H1 (cell line): ENCODE measurements at regions not wholly inside any gene's neighbourhood (a gene's known extent, or its start where the extent isn't known, plus 50 kb on each side); places are given as distances from the start of the nearest gene placed in this dataset.

Experiments used
- CTCF ChIA-PET: fragments of 300-600 bp; sonication (Branson Sonifier 250); formaldehyde crosslinking; loops from one replicate; lab custom pipeline; 2021; ENCODE audit not compliant: partially characterized antibody; lab: Charles Lee
- POLR2A ChIA-PET: fragments of 300-600 bp; sonication (Branson Sonifier 250); formaldehyde crosslinking; loops from one replicate; lab custom pipeline; 2021; ENCODE audit warnings: inconsistent platforms; ENCODE audit not compliant: partially characterized antibody; lab: Charles Lee
- DNase-seq, 2 experiments: peaks; one replicate each; pipeline versions ENCODE4 v3.0.0 to v3.0.0-alpha.2; 2010 to 2022; ENCODE audit warnings: low spot score in 2 of 2, low read depth in 1 of 2, mixed read lengths in 1 of 2
- FAIRE-seq: peaks from 2 replicates; lab custom pipeline; 2011; peaks lifted over from hg19 to GRCh38; lab: Jason Lieb, UNC
- H2AFZ ChIP-seq: 2 replicates; pipeline ENCODE4 v1.8.1; 2012; ENCODE audit warnings: low read length, inconsistent platforms
- H2AK5ac ChIP-seq: 2 replicates; pipeline ENCODE4 v1.6.1; 2013; ENCODE audit warnings: low read depth, low read length
- H2BK120ac ChIP-seq: replicated peaks from 2 replicates; pipeline ENCODE3; 2013; ENCODE audit warnings: low read depth, low read length, inconsistent platforms
- H2BK12ac ChIP-seq: 2 replicates; pipeline ENCODE4 v1.6.1; 2013; ENCODE audit warnings: low read depth, low read length
- H2BK15ac ChIP-seq: 2 replicates; pipeline ENCODE4 v1.6.1; 2013; ENCODE audit warnings: low read length
- H2BK20ac ChIP-seq: 2 replicates; pipeline ENCODE4 v1.6.1; 2013; ENCODE audit warnings: low read length
- H2BK5ac ChIP-seq: 2 replicates; pipeline ENCODE4 v1.6.1; 2013; ENCODE audit warnings: low read depth, low read length
- H3K14ac ChIP-seq: 2 replicates; pipeline ENCODE4 v1.6.1; 2013; ENCODE audit warnings: inconsistent platforms; ENCODE audit not compliant: insufficient read length
- H3K18ac ChIP-seq: 2 replicates; pipeline ENCODE4 v1.6.1; 2013; ENCODE audit warnings: low read length; ENCODE audit errors: extremely low read depth
- H3K23ac ChIP-seq: 2 replicates; pipeline ENCODE4 v1.6.1; 2013; ENCODE audit warnings: inconsistent platforms; ENCODE audit not compliant: insufficient read length
- H3K23me2 ChIP-seq: 2 replicates; pipeline ENCODE4 v1.6.1; 2013; ENCODE audit warnings: low read depth, low read length
- H3K27ac ChIP-seq: 2 replicates; pipeline ENCODE4 v1.6.1; 2011; ENCODE audit warnings: low read depth, low read length, inconsistent platforms
- H3K27me3 ChIP-seq, 4 experiments: replicated peaks in 1 of 4; 1 replicate in 1 of 4; 2 replicates in 3 of 4; pipeline versions ENCODE4 v1.6.1 to v1.8.1; 2011 to 2013; ENCODE audit warnings: low read length in 3 of 4, mild to moderate bottlenecking in 3 of 4, inconsistent platforms in 2 of 4, mixed read lengths in 2 of 4, moderate library complexity in 1 of 4; ENCODE audit not compliant: control insufficient read depth in 3 of 4, insufficient read depth in 3 of 4; ENCODE audit errors: extremely low read depth in 1 of 4
- H3K36me3 ChIP-seq, 4 experiments: 2 replicates each; pipeline versions ENCODE4 v1.6.1 to v1.8.1; 2011 to 2013; ENCODE audit warnings: mild to moderate bottlenecking in 4 of 4, low read length in 3 of 4, moderate library complexity in 2 of 4, control low read depth in 1 of 4, inconsistent platforms in 1 of 4; ENCODE audit not compliant: insufficient read depth in 4 of 4, control insufficient read depth in 2 of 4
- H3K4ac ChIP-seq: replicated peaks from 2 replicates; pipeline ENCODE3; 2013; ENCODE audit warnings: low read length, low read depth, mixed read lengths, inconsistent platforms; ENCODE audit not compliant: insufficient read length
- H3K4me1 ChIP-seq, 4 experiments: replicated peaks in 1 of 4; 1 replicate in 1 of 4; 2 replicates in 3 of 4; pipeline versions ENCODE4 v1.6.1 to v1.8.1; 2011 to 2013; ENCODE audit warnings: low read length in 3 of 4, inconsistent platforms in 2 of 4, mixed read lengths in 1 of 4; ENCODE audit not compliant: insufficient read depth in 4 of 4, control insufficient read depth in 3 of 4
- H3K4me2 ChIP-seq, 2 experiments: 2 replicates each; pipeline versions ENCODE4 v1.6.1 to v1.8.1; 2011 to 2013; ENCODE audit warnings: low read depth in 2 of 2, low read length in 2 of 2, control low read depth in 1 of 2, inconsistent platforms in 1 of 2, mild to moderate bottlenecking in 1 of 2; ENCODE audit not compliant: insufficient read depth in 1 of 2
- H3K4me3 ChIP-seq, 4 experiments: fragments of 200-600, 300-600 bp in 1 of 4; sonication (generic), shearing (Covaris generic), sonication (Bioruptor Twin) in 1 of 4; 2 replicates each; pipeline versions ENCODE4 v1.5.1 to v1.8.1; 2011 to 2016; ENCODE audit warnings: low read length in 4 of 4, low read depth in 3 of 4, control low read depth in 2 of 4, inconsistent platforms in 2 of 4, mild to moderate bottlenecking in 2 of 4, mixed read lengths in 1 of 4, moderate library complexity in 1 of 4; ENCODE audit not compliant: insufficient read depth in 2 of 4; ENCODE audit errors: extremely low read depth in 1 of 4
- H3K56ac ChIP-seq: replicated peaks from 2 replicates; pipeline ENCODE3; 2013; ENCODE audit warnings: low read depth, mild to moderate bottlenecking, mixed read lengths, low read length, inconsistent platforms; ENCODE audit not compliant: insufficient read length
- H3K79me1 ChIP-seq: 2 replicates; pipeline ENCODE4 v1.6.1; 2013; ENCODE audit warnings: low read depth, low read length, control low read depth
- H3K79me2 ChIP-seq, 2 experiments: 2 replicates each; pipeline versions ENCODE4 v1.6.1 to v1.8.1; 2012 to 2013; ENCODE audit warnings: low read length in 2 of 2, mild to moderate bottlenecking in 2 of 2, inconsistent platforms in 1 of 2; ENCODE audit not compliant: insufficient read depth in 2 of 2, control insufficient read depth in 1 of 2
- H3K9ac ChIP-seq, 4 experiments: replicated peaks in 1 of 4; 1 replicate in 1 of 4; 2 replicates in 3 of 4; pipeline versions ENCODE4 v1.6.1 to v1.8.1; 2011 to 2013; ENCODE audit warnings: low read depth in 3 of 4, low read length in 3 of 4, control low read depth in 2 of 4, mild to moderate bottlenecking in 2 of 4, moderate library complexity in 2 of 4, inconsistent platforms in 1 of 4; ENCODE audit errors: extremely low read depth in 1 of 4
- H3K9me3 ChIP-seq, 2 experiments: 2 replicates each; pipeline versions ENCODE4 v1.6.1 to v1.8.1; 2012 to 2013; ENCODE audit warnings: mild to moderate bottlenecking in 2 of 2, moderate library complexity in 2 of 2, control low read depth in 1 of 2, inconsistent platforms in 1 of 2, low read depth in 1 of 2, low read length in 1 of 2, mixed read lengths in 1 of 2; ENCODE audit not compliant: insufficient read depth in 2 of 2
- H4K20me1 ChIP-seq, 2 experiments: replicated peaks in 1 of 2; 2 replicates each; pipeline versions ENCODE3 to v1.8.1; 2011 to 2013; ENCODE audit warnings: inconsistent platforms in 2 of 2, low read length in 2 of 2, mild to moderate bottlenecking in 1 of 2; ENCODE audit not compliant: insufficient read depth in 2 of 2, control insufficient read depth in 1 of 2
- H4K5ac ChIP-seq: 2 replicates; pipeline ENCODE4 v1.6.1; 2013; ENCODE audit warnings: low read length, low read depth, mixed read lengths, inconsistent platforms; ENCODE audit not compliant: insufficient read length
- H4K8ac ChIP-seq: 2 replicates; pipeline ENCODE4 v1.8.0; 2013; ENCODE audit warnings: mild to moderate bottlenecking, moderate library complexity, low read length, inconsistent platforms; ENCODE audit not compliant: insufficient read depth; ENCODE audit errors: extremely low read depth
- H4K91ac ChIP-seq: replicated peaks from 2 replicates; pipeline ENCODE3; 2013; ENCODE audit warnings: low read length, mixed read lengths, inconsistent platforms; ENCODE audit not compliant: insufficient read length
- RNF2 ChIP-seq: fragments of 200-900, 300-1000 bp; sonication (generic); IDR thresholded peaks from 2 replicates; pipeline ENCODE4 v1.7.1; 2016; ENCODE audit warnings: borderline replicate concordance, low read depth, mild to moderate bottlenecking, antibody characterized with exemption, low read length; ENCODE audit not compliant: poor library complexity, severe bottlenecking; ENCODE audit errors: missing control alignments
- WGBS, 2 experiments: shearing (Covaris generic) in 1 of 2; methylation state at CpG; one replicate each; pipeline versions ENCODE4 v1.1.6 to v1.1.7; 2013 to 2015; ENCODE audit warnings: low lambda C conversion rate in 2 of 2, mixed read lengths in 2 of 2, inconsistent platforms in 1 of 2, low coverage in 1 of 2, missing lambda C conversion rate in 1 of 2; ENCODE audit not compliant: insufficient replicate concordance in 2 of 2, insufficient coverage in 1 of 2, insufficient read length in 1 of 2; ENCODE audit errors: extremely low coverage in 1 of 2, missing lambda C conversion rate in 1 of 2; 5-methylcytosine and 5-hydroxymethylcytosine counted together

DNA sequence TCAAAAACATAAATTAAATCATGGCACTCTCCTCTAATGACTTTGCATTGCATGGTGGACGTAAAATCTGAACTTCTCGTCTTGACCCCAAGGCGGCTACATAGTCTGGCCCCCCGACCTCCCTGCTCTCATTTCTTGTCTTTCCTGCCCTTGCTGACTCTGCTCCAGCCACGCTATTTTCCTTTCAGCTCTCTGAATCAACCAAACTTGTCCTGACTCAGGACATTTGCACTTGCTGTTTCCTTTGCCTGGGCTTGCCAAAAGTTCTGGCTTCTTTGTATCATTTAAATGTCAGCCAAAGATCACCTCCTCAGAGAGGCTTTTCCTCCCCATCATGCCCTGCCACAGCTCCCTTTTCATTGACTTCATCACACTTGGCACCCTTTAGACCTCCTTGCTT lies 107.7 kb upstream of the NFE2L3 start:
- Histone ChIP-seq H3K9me3 (no peaks in the 10 kb centered on the region), H4K5ac (no peak overlapping the region), H2BK120ac (no peak overlapping the region), H2BK5ac (no peak overlapping the region), H2AFZ (no peak overlapping the region), H3K23me2 (no peaks in the 10 kb centered on the region), H2BK15ac (no peak overlapping the region), H4K8ac (no peak overlapping the region), H3K9ac (no peak overlapping the region), H3K79me1 (no peaks in the 10 kb centered on the region), H4K20me1 (no peaks in the 10 kb centered on the region), H3K4me1 (no peaks in the 10 kb centered on the region), H3K4ac (no peak overlapping the region), H2BK20ac (no peak overlapping the region), H3K4me2 (no peak overlapping the region), H3K14ac (no peak overlapping the region), H3K36me3 (no peaks in the 10 kb centered on the region), H3K18ac (no peak overlapping the region), H3K79me2 (no peaks in the 10 kb centered on the region), H2AK5ac (no peak overlapping the region), H3K27me3 (no peaks in the 10 kb centered on the region), H3K56ac (no peak overlapping the region), H3K23ac (no peak overlapping the region), H3K27ac (no peak overlapping the region), H4K91ac (no peak overlapping the region), H2BK12ac (no peak overlapping the region), H3K4me3 (no peak overlapping the region)
- FAIRE-seq = no peak
- POLR2A ChIA-PET = no interaction called here
- CTCF ChIA-PET = interaction anchor here (1.1 to 1.5 kb wide), 2 partner anchors 16 to 49 kb away, joined by 3 to 4 read pairs; no protein-coding TSS in a partner anchor
- no peak for DNase-seq
- no peak for TF ChIP-seq RNF2
- whole genome bisulfite sequencing, 2 experiments = 97% methylated on average over 5 of the region's 5 CpGs; no CpG with 5 or more reads in 1 of the 2 experiments
